PC-3 (cell line): ENCODE measurements at regions not wholly inside any gene's neighbourhood (a gene's known extent, or its start where the extent isn't known, plus 50 kb on each side); places are given as distances from the start of the nearest gene placed in this dataset.

Experiments
- EZH2 ChIP-seq: fragments of 300-600 bp; sonication (generic); IDR thresholded peaks from one replicate; pipeline ENCODE4 v1.6.1; 2017; ENCODE audit warnings: antibody characterized with exemption, mild to moderate bottlenecking, low read length; ENCODE audit not compliant: unreplicated experiment
- EZH2phosphoT487 ChIP-seq: fragments of 300-600 bp; sonication (generic); IDR thresholded peaks from 2 replicates; pipeline ENCODE4 v1.6.1; 2018; ENCODE audit warnings: mild to moderate bottlenecking, antibody characterized with exemption, low read length, borderline replicate concordance
- TF ChIP-seq, protein P1 (sequence below): fragments of 300-600 bp; sonication (generic); conservative IDR thresholded peaks from 2 replicates; pipeline ENCODE4 v1.5.1; 2017; ENCODE audit warnings: antibody characterized with exemption, low read depth, mild to moderate bottlenecking, low read length

DNA sequence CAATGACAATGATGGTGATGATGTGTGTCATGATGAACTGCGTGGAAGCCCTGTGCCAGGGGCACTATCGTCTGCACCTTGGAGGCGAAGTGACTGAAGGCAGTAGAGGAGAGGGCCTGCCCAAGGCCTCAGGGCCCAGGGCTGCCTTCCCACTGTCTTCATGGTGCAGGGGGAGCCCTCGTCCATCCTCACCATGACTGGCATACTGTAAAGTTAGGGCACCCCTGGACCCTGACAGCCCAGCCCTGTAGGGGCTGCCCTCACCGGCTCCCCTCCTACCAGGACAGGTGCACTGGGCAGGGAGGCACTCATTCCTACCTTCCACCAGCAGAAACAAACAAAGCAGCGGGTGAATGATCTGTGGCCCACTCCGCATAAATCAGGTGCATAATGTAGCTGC lies 156.9 kb upstream of the C1orf174 start:
- TF ChIP-seq, protein P1, sequence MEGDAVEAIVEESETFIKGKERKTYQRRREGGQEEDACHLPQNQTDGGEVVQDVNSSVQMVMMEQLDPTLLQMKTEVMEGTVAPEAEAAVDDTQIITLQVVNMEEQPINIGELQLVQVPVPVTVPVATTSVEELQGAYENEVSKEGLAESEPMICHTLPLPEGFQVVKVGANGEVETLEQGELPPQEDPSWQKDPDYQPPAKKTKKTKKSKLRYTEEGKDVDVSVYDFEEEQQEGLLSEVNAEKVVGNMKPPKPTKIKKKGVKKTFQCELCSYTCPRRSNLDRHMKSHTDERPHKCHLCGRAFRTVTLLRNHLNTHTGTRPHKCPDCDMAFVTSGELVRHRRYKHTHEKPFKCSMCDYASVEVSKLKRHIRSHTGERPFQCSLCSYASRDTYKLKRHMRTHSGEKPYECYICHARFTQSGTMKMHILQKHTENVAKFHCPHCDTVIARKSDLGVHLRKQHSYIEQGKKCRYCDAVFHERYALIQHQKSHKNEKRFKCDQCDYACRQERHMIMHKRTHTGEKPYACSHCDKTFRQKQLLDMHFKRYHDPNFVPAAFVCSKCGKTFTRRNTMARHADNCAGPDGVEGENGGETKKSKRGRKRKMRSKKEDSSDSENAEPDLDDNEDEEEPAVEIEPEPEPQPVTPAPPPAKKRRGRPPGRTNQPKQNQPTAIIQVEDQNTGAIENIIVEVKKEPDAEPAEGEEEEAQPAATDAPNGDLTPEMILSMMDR, result no peak
- TF ChIP-seq EZH2 (no peak), EZH2phosphoT487 (no peak)
